ENCODE measurements at regions not wholly inside any gene's neighbourhood (a gene's known extent, or its start where the extent isn't known, plus 50 kb on each side); places are given as distances from the start of the nearest gene placed in this dataset.

GRCh38 chr6:155654474-155654873 lies 198.8 kb upstream of the NOX3 start:
- Histone ChIP-seq H3K9me3 (no peaks in the 10 kb centered on the region), H3K36me3 (no peaks in the 10 kb centered on the region), H3K4me1 (no peaks in the 10 kb centered on the region), H3K27ac (no peak overlapping the region), H3K4me3 (no peak overlapping the region), H3K27me3 (no peaks in the 10 kb centered on the region)
- TF ChIP-seq EP300 (IDR thresholded peaks at IDR 0.05; ENCODE audit: low read depth) (no peak), POLR2AphosphoS5 (IDR thresholded peaks at IDR 0.05) (no peak), POLR2A (IDR thresholded peaks at IDR 0.05) (no peak)
- TF ChIP-seq, protein P1, sequence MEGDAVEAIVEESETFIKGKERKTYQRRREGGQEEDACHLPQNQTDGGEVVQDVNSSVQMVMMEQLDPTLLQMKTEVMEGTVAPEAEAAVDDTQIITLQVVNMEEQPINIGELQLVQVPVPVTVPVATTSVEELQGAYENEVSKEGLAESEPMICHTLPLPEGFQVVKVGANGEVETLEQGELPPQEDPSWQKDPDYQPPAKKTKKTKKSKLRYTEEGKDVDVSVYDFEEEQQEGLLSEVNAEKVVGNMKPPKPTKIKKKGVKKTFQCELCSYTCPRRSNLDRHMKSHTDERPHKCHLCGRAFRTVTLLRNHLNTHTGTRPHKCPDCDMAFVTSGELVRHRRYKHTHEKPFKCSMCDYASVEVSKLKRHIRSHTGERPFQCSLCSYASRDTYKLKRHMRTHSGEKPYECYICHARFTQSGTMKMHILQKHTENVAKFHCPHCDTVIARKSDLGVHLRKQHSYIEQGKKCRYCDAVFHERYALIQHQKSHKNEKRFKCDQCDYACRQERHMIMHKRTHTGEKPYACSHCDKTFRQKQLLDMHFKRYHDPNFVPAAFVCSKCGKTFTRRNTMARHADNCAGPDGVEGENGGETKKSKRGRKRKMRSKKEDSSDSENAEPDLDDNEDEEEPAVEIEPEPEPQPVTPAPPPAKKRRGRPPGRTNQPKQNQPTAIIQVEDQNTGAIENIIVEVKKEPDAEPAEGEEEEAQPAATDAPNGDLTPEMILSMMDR (IDR thresholded peaks at IDR 0.05) = no peak
- in situ Hi-C loops (cut with MboI; ENCODE audit: low pct_ligation_motif_present in 1 of 4, low pct_unique_long_range_greater_than_20kb in 1 of 4, low sequenced_read_pairs in 3 of 4) (no loop called here), intact Hi-C loops (cut with DNase I; ENCODE audit: low total_unique reads) (no loop called here)
- DNase-seq = no peak

DNA sequence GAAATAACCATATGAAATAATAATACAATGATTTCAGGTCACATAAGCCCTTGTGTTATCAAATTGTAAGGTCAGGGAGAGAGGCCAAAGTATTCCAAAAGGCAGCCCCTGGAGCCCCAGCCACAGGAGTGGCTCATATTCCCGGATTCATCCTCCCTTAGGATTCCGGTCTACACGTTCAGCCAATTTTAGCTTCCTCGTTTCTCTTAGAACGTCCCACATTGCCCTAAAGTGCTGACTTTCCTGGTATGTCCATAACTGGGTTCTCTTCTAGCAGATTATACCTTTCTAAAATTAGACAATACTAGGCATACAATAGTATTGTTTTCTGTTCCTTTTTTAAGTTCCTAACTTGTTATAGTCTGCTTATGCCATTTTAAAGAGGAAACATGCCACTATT lies 192.7 kb upstream of the NOX3 start:
- in situ Hi-C loops (cut with MboI; ENCODE audit: low pct_ligation_motif_present in 1 of 4, low pct_unique_long_range_greater_than_20kb in 1 of 4, low sequenced_read_pairs in 3 of 4) = no loop called here
- no peaks in the 10 kb centered on the region for H3K27me3 ChIP-seq
- no peak for DNase-seq
- no peaks in the 10 kb centered on the region for H3K36me3 ChIP-seq
- 73 to 74% methylated on average over 5 of the region's 5 CpGs for WGBS, 2 donors (ENCODE audit: low coverage in 1 of 2)
- H3K9me3 ChIP-seq = no peaks in the 10 kb centered on the region
- intact Hi-C loops (cut with DNase I; ENCODE audit: low total_unique reads) = no loop called here
- H3K4me1 ChIP-seq = no peaks in the 10 kb centered on the region
- no peak overlapping the region for H3K27ac ChIP-seq
- no peak for TF ChIP-seq EP300 (IDR thresholded peaks at IDR 0.05; ENCODE audit: low read depth)
- no peak overlapping the region for H3K4me3 ChIP-seq

GRCh38 chr6:155647354-155647753 lies 191.7 kb upstream of the NOX3 start:
- no peaks in the 10 kb centered on the region for H3K27me3 ChIP-seq
- intact Hi-C loops (cut with DNase I; ENCODE audit: low total_unique reads) (no loop called here), in situ Hi-C loops (cut with MboI; ENCODE audit: low pct_ligation_motif_present in 1 of 4, low pct_unique_long_range_greater_than_20kb in 1 of 4, low sequenced_read_pairs in 3 of 4) (no loop called here)
- no peak for DNase-seq
- no peaks in the 10 kb centered on the region for H3K4me1 ChIP-seq
- no peaks in the 10 kb centered on the region for H3K36me3 ChIP-seq
- no peaks in the 10 kb centered on the region for H3K9me3 ChIP-seq
- H3K27ac ChIP-seq = no peak overlapping the region
- no peak overlapping the region for H3K4me3 ChIP-seq
- TF ChIP-seq POLR2A (IDR thresholded peaks at IDR 0.05) = no peak
- TF ChIP-seq POLR2AphosphoS5 (IDR thresholded peaks at IDR 0.05) = no peak
- TF ChIP-seq EP300 (IDR thresholded peaks at IDR 0.05; ENCODE audit: low read depth) = no peak
- TF ChIP-seq, protein P1 (IDR thresholded peaks at IDR 0.05) = no peak

DNA sequence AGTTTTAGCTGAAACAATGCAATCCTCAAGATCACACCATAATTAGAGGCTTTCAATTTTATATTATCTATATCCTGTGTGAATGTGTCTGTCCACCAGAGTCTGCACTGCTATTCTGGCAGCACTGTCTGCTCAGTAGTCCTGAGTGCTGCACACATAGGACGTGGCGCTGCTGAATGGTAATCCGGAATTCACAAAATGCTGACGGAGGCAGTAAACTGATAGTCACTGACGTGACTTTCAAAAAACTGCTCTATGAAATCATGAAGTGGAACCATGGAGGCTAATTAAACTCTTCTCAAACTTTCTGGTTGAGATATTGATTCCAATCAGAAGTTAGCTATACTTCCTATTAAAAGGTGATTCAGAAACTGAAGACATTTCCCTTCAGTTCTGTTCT lies 190.8 kb upstream of the NOX3 start:
- no peak overlapping the region for H3K4me3 ChIP-seq
- TF ChIP-seq EP300 (IDR thresholded peaks at IDR 0.05; ENCODE audit: low read depth) (no peak), POLR2AphosphoS5 (IDR thresholded peaks at IDR 0.05) (no peak), POLR2A (IDR thresholded peaks at IDR 0.05) (no peak)
- TF ChIP-seq, protein P1 (IDR thresholded peaks at IDR 0.05) = no peak
- H3K9me3 ChIP-seq = peaks cover 0 to 2% of the 10 kb centered on the region in 2 donors
- H3K27ac ChIP-seq = no peak overlapping the region
- H3K4me1 ChIP-seq = no peaks in the 10 kb centered on the region
- 74 to 82% methylated on average over 5 of the region's 5 CpGs for WGBS, 2 donors (ENCODE audit: low coverage in 1 of 2)
- no peaks in the 10 kb centered on the region for H3K36me3 ChIP-seq
- intact Hi-C loops (cut with DNase I; ENCODE audit: low total_unique reads) = no loop called here
- DNase-seq = no peak
- in situ Hi-C loops (cut with MboI; ENCODE audit: low pct_ligation_motif_present in 1 of 4, low pct_unique_long_range_greater_than_20kb in 1 of 4, low sequenced_read_pairs in 3 of 4) = no loop called here
- H3K27me3 ChIP-seq = no peaks in the 10 kb centered on the region

DNA sequence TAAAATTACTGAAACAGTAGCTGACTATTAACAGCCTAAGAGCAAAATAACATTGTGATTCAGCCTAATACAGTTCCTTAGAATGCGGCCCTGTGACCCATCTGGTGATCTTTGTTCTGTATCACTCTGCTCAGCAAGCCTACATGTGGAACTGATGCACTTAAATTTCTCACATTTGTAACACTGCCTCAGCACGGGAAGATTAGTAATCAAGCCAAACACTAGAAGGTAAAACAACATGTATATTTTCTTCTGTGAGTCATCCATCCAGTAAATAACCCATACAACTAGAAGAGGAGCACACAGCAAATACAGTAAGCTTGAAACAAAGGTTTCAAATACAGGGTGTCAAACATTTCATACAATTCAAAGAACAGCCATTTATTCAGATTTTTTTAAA lies 189.7 kb upstream of the NOX3 start:
- in situ Hi-C loops (cut with MboI; ENCODE audit: low pct_ligation_motif_present in 1 of 4, low pct_unique_long_range_greater_than_20kb in 1 of 4, low sequenced_read_pairs in 3 of 4) (no loop called here), intact Hi-C loops (cut with DNase I; ENCODE audit: low total_unique reads) (no loop called here)
- Histone ChIP-seq H3K9me3 (peaks cover 0 to 4% of the 10 kb centered on the region in 2 donors), H3K4me1 (no peaks in the 10 kb centered on the region), H3K27me3 (no peaks in the 10 kb centered on the region), H3K36me3 (no peaks in the 10 kb centered on the region), H3K27ac (no peak overlapping the region), H3K4me3 (no peak overlapping the region)
- no peak for TF ChIP-seq EP300 (IDR thresholded peaks at IDR 0.05; ENCODE audit: low read depth)
- TF ChIP-seq, protein P1 (IDR thresholded peaks at IDR 0.05) = no peak
- 56 to 62% methylated on average over 2 of the region's 2 CpGs for WGBS, 2 donors (ENCODE audit: low coverage in 1 of 2)
- no peak for DNase-seq
